ENCODE measurements at regions not wholly inside any gene's neighbourhood (a gene's known extent, or its start where the extent isn't known, plus 50 kb on each side); places are given as distances from the start of the nearest gene placed in this dataset.

- TF ChIP-seq CTCF (IDR thresholded peaks at IDR 0.05) (no peak), POLR2A (IDR thresholded peaks at IDR 0.05) (no peak)
These were observed 244.4 kb downstream of the NEDD1 start for GRCh38 chr12:97151481-97151880.

All from body of pancreas (tissue), 4 donors.